Vagina (tissue), 2 donors: ENCODE measurements at regions not wholly inside any gene's neighbourhood (a gene's known extent, or its start where the extent isn't known, plus 50 kb on each side); places are given as distances from the start of the nearest gene placed in this dataset.

Source experiments
- POLR2A ChIP-seq, 2 donors: fragments of 450-650 bp; IDR thresholded peaks; one replicate each; pipeline ENCODE4 v1.6.1; 2017; ENCODE audit warnings: antibody characterized with exemption in 2 of 2, mild to moderate bottlenecking in 2 of 2, moderate library complexity in 2 of 2
- TF ChIP-seq, protein P1 (sequence below), 3 experiments: fragments of 450-650 bp in 2 of 3; fragments of 200-600 bp in 1 of 3; sonication (generic) in 1 of 3; IDR thresholded peaks; one replicate each; pipeline ENCODE4 v1.5.1; 2017 to 2019; ENCODE audit warnings: antibody characterized with exemption in 3 of 3, mild to moderate bottlenecking in 2 of 3, moderate library complexity in 2 of 3

DNA sequence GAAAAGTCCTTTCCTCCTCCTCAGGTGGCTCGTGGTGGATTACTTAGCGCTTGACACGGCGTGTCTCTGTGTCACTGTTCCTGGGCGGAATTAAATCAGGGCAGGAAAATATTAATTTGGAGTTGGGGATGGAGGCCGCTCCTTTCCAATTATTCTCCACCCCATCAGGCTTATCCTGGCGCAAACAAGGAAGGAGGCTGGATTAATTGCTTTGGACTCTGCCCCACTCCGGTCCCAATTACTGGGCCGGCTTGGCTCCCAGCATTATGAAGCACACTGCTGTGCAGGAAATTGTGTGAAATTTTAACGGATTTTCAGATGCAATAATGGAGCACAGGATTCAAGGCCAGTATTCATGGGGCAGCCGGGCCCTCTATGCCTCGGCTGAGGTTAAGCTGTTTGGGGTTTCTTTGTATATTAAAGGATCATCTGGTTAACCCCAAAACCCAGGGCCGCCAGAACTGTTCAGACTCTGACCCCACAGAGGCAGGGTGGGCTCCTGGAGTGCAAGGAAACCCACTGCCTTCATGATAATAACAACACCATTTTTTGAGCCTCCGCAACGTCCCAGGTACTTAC, 87.8 kb downstream of the MRM1 start:
- TF ChIP-seq, protein P1, sequence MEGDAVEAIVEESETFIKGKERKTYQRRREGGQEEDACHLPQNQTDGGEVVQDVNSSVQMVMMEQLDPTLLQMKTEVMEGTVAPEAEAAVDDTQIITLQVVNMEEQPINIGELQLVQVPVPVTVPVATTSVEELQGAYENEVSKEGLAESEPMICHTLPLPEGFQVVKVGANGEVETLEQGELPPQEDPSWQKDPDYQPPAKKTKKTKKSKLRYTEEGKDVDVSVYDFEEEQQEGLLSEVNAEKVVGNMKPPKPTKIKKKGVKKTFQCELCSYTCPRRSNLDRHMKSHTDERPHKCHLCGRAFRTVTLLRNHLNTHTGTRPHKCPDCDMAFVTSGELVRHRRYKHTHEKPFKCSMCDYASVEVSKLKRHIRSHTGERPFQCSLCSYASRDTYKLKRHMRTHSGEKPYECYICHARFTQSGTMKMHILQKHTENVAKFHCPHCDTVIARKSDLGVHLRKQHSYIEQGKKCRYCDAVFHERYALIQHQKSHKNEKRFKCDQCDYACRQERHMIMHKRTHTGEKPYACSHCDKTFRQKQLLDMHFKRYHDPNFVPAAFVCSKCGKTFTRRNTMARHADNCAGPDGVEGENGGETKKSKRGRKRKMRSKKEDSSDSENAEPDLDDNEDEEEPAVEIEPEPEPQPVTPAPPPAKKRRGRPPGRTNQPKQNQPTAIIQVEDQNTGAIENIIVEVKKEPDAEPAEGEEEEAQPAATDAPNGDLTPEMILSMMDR (IDR thresholded peaks at IDR 0.05) = no peak
- no peak for TF ChIP-seq POLR2A (IDR thresholded peaks at IDR 0.05)
